Left lobe of liver (tissue), 2 donors: ENCODE measurements at regions not wholly inside any gene's neighbourhood (a gene's known extent, or its start where the extent isn't known, plus 50 kb on each side); places are given as distances from the start of the nearest gene placed in this dataset.

Experiments
- ATAC-seq: fragments of 200-7000 bp; cut with Tn5 transposase; one replicate; pipeline ENCODE4 v1.9.1; 2020; ENCODE audit warnings: mild to moderate bottlenecking, moderate library complexity
- DNase-seq: peaks from one replicate; pipeline ENCODE4 v3.0.0-alpha.2; 2020; ENCODE audit warnings: low spot score
- donor health status: DM: no; HTN: no; CAD: no; lungs with moderate emphysema.
- donor health status: DM: no; HTN: yes; CAD: no.

GRCh38 chr4:143055997-143056396 lies 128.7 kb upstream of the USP38 start:
- DNase-seq (no peak), ATAC-seq (no peak)

GRCh38 chr4:143071351-143071750 lies 113.4 kb upstream of the USP38 start:
- ATAC-seq = no peak
- no peak for DNase-seq

GRCh38 chr4:143076723-143077122 lies 108.0 kb upstream of the USP38 start:
- DNase-seq (no peak), ATAC-seq (no peak)

GRCh38 chr4:143082701-143083100 lies 102.0 kb upstream of the USP38 start:
- no peak for DNase-seq
- no peak for ATAC-seq

- no peak for ATAC-seq
- no peak for DNase-seq
Measured at GRCh38 chr4:143083756-143084472, 100.8 kb upstream of the USP38 start.

GRCh38 chr4:143084566-143084965 lies 100.2 kb upstream of the USP38 start:
- ATAC-seq (no peak), DNase-seq (no peak)

GRCh38 chr4:143085224-143085623 lies 99.5 kb upstream of the USP38 start:
- no peak for ATAC-seq
- DNase-seq = no peak

GRCh38 chr4:143085659-143086058 lies 99.1 kb upstream of the USP38 start:
- DNase-seq (no peak), ATAC-seq (no peak)

GRCh38 chr4:143089291-143089690 lies 95.4 kb upstream of the USP38 start:
- DNase-seq = no peak

GRCh38 chr4:143089847-143090246 lies 94.9 kb upstream of the USP38 start:
- ATAC-seq (no peak), DNase-seq (no peak)

More at GRCh38 chr4:143089291-143089690, 95.4 kb upstream of the USP38 start:
- ATAC-seq = no peak

GRCh38 chr4:143091862-143092261 lies 92.9 kb upstream of the USP38 start:
- DNase-seq (no peak), ATAC-seq (no peak)

GRCh38 chr4:143095447-143095846 lies 89.3 kb upstream of the USP38 start:
- DNase-seq (no peak), ATAC-seq (no peak)

GRCh38 chr4:143097751-143098150 lies 87.0 kb upstream of the USP38 start:
- ATAC-seq = no peak
- DNase-seq = no peak

- DNase-seq = no peak
- no peak for ATAC-seq
Measured at GRCh38 chr4:143099693-143100092, 85.0 kb upstream of the USP38 start.

- no peak for ATAC-seq
- DNase-seq = no peak
Measured at GRCh38 chr4:143109376-143109775, 75.3 kb upstream of the USP38 start.

- ATAC-seq (no peak), DNase-seq (no peak)
Measured at GRCh38 chr4:143118663-143119062, 66.1 kb upstream of the USP38 start.

- no peak for DNase-seq
- ATAC-seq = no peak
Measured at GRCh38 chr4:143127621-143128020, 57.1 kb upstream of the USP38 start.

GRCh38 chr4:143133977-143134376 lies 50.7 kb upstream of the USP38 start:
- DNase-seq = no peak
- ATAC-seq = no peak
